Transverse colon (tissue), 4 donors: ENCODE measurements at regions not wholly inside any gene's neighbourhood (a gene's known extent, or its start where the extent isn't known, plus 50 kb on each side); places are given as distances from the start of the nearest gene placed in this dataset.

ENCODE experiments used
- DNase-seq: peaks from one replicate; pipeline ENCODE4 v3.0.0-alpha.2; 2019
- H3K27ac ChIP-seq, 4 donors: fragments of 200-600 bp; sonication (generic); 2 replicates each; pipeline ENCODE4 v1.5.1; 2016 to 2018; ENCODE audit warnings: inconsistent platforms in 4 of 4
- H3K27me3 ChIP-seq: fragments of 200-600 bp; sonication (generic); 2 replicates; pipeline ENCODE4 v1.5.1; 2017; ENCODE audit warnings: inconsistent platforms
- H3K36me3 ChIP-seq, 4 donors: fragments of 200-600 bp; sonication (generic); 2 replicates each; pipeline ENCODE4 v1.5.1; 2017 to 2019; ENCODE audit warnings: inconsistent platforms in 4 of 4
- H3K4me1 ChIP-seq, 4 donors: fragments of 200-600 bp; sonication (generic); 2 replicates each; pipeline ENCODE4 v1.5.1; 2017 to 2020; ENCODE audit warnings: inconsistent platforms in 4 of 4
- H3K4me3 ChIP-seq, 4 donors: fragments of 200-600 bp; sonication (generic); 1 replicate in 1 of 4; 2 replicates in 3 of 4; pipeline versions ENCODE4 v1.5.1 to v1.6.1; 2017 to 2019; ENCODE audit warnings: inconsistent platforms in 4 of 4
- H3K9me3 ChIP-seq, 2 donors: fragments of 200-600 bp; sonication (generic); 2 replicates each; pipeline ENCODE4 v1.5.1; 2017 to 2019; ENCODE audit warnings: inconsistent platforms in 2 of 2
- CTCF ChIP-seq, 5 experiments: fragments of 200-600 bp in 3 of 5; fragments of 450-650 bp in 2 of 5; sonication (generic) in 3 of 5; IDR thresholded peaks; 1 replicate in 2 of 5; 2 replicates in 3 of 5; pipeline ENCODE4 v1.5.1; 2016 to 2017; ENCODE audit warnings: antibody characterized with exemption in 5 of 5, inconsistent platforms in 3 of 5, mild to moderate bottlenecking in 2 of 5, moderate library complexity in 1 of 5
- EP300 ChIP-seq: sonication (generic); formaldehyde crosslinking; IDR thresholded peaks from one replicate; pipeline ENCODE4 v1.6.1; 2017; ENCODE audit warnings: antibody characterized with exemption, low read depth
- POLR2A ChIP-seq: fragments of 450-650 bp; IDR thresholded peaks from one replicate; pipeline ENCODE4 v1.6.1; 2016; ENCODE audit warnings: antibody characterized with exemption, mild to moderate bottlenecking, moderate library complexity
- POLR2AphosphoS5 ChIP-seq, 3 donors: sonication (generic); formaldehyde crosslinking; IDR thresholded peaks; one replicate each; pipeline ENCODE4 v1.6.1; 2016; ENCODE audit warnings: antibody characterized with exemption in 3 of 3
- WGBS, 2 donors: methylation state at CpG; one replicate each; pipeline ENCODE4 v1.1.5; 2018; ENCODE audit warnings: low coverage in 1 of 2; 5-methylcytosine and 5-hydroxymethylcytosine counted together
- in situ Hi-C, 4 donors: fragments of 200-750 bp; cut with MboI; loops; one replicate each; pipeline versions ENCODE4 v1.15.0 to v1.15.1; 2017; ENCODE audit warnings: low sequenced_read_pairs in 3 of 4, low pct_ligation_motif_present in 1 of 4, low pct_unique_long_range_greater_than_20kb in 1 of 4
- intact Hi-C: fragments of 100-400 bp; cut with DNase I; formaldehyde crosslinking; loops from one replicate; pipeline ENCODE4 v1.15.1; 2023; ENCODE audit warnings: low total_unique reads

DNA sequence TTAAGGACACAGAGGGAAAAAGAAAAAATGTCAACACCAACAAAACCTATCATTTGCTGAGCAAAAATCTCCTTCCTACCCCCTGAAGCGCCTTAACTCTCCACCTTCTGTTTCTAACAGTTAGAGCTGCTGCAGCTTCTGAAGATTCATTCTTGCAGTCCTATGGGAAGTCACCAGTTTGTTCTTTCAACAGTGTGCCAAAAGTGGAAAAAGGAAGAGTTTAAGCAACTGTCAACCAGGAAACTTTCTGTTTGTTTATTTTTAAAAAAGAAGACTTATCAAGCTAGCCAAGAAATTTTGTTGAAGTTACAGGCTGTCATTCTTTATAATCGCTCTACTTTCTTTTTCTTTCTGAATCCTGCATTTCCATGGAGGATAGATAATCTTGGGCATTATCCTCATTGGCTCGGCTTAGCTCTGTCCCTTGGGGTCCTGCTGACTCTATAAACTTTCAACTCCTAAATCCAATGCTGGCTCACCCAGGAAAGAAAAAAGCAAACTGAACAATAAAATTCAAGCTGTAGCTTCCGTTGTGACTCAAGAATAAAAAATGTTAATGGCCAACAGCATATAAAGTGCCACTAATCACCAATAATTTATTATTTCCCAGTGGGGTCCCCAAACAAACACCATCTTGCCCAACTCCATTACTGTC lies 172.8 kb upstream of the CITED2 start:
- Histone ChIP-seq H3K27ac (peak overlapping the region; percentile 22 to 66 (median 35)), H3K4me1 (peaks cover 9 to 29% (median 19%) of the 10 kb centered on the region in 4 donors), H3K9me3 (no peaks in the 10 kb centered on the region), H3K4me3 (no peak overlapping the region), H3K36me3 (no peaks in the 10 kb centered on the region), H3K27me3 (no peaks in the 10 kb centered on the region)
- WGBS, 2 donors: 78 to 81% methylated on average over 4 of the region's 4 CpGs
- intact Hi-C loops (no loop called here), in situ Hi-C loops (no loop called here)
- TF ChIP-seq POLR2AphosphoS5 (IDR thresholded peaks at IDR 0.05): no peak
- no peak for DNase-seq

DNA sequence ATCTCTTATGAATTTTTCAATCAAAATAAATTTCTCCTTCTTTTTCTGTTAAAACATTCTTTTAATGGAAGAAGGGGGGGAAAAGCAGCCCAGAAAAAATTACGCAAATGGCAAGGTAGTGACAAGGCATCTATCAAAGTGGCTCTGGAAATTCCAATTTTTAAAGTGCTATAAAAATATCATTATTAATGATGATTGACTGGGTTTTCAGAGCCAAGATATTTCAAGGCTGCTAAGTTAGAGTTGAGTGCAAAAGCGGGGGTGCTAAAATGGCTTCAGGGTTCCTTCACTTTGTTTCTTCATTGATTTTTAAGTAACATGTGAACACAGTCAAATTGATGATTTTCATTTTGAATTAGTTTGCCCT lies 171.6 kb upstream of the CITED2 start:
- no peaks in the 10 kb centered on the region for H3K27me3 ChIP-seq
- no peak overlapping the region for H3K4me3 ChIP-seq
- WGBS, 2 donors: 88% methylated on average over 2 of the region's 2 CpGs
- peak overlapping the region; percentile 18 to 66 (median 35) for H3K27ac ChIP-seq
- no peaks in the 10 kb centered on the region for H3K9me3 ChIP-seq
- intact Hi-C loops (no loop called here), in situ Hi-C loops (no loop called here)
- peaks cover 9 to 29% (median 19%) of the 10 kb centered on the region in 4 donors for H3K4me1 ChIP-seq
- no peak for DNase-seq
- no peak for TF ChIP-seq EP300
- TF ChIP-seq POLR2A: no peak
- no peak for TF ChIP-seq POLR2AphosphoS5 (IDR thresholded peaks at IDR 0.05)
- H3K36me3 ChIP-seq: no peaks in the 10 kb centered on the region

- TF ChIP-seq EP300 (no peak), POLR2AphosphoS5 (IDR thresholded peaks at IDR 0.05) (no peak), POLR2A (no peak), CTCF (IDR thresholded peaks at IDR 0.05) (no peak)
- H3K9me3 ChIP-seq: no peaks in the 10 kb centered on the region
- peak overlapping the region; percentile 18 to 66 (median 35) for H3K27ac ChIP-seq
- WGBS, 2 donors: 39 to 50% methylated on average over 3 to 6 of the region's 6 CpGs
- intact Hi-C loops (no loop called here), in situ Hi-C loops (no loop called here)
- no peak for DNase-seq
- H3K36me3 ChIP-seq: no peaks in the 10 kb centered on the region
- H3K4me3 ChIP-seq: no peak overlapping the region
- no peaks in the 10 kb centered on the region for H3K27me3 ChIP-seq
- peaks cover 9 to 30% (median 20%) of the 10 kb centered on the region in 4 donors for H3K4me1 ChIP-seq
Measured at GRCh38 chr6:139545206-139546105, 171.0 kb upstream of the CITED2 start.

GRCh38 chr6:139544701-139545057 lies 170.2 kb upstream of the CITED2 start:
- Histone ChIP-seq H3K4me3 (no peak overlapping the region), H3K27ac (peak overlapping the region; percentile 18 to 66 (median 35)), H3K4me1 (peaks cover 11 to 37% (median 21%) of the 10 kb centered on the region in 4 donors), H3K36me3 (no peaks in the 10 kb centered on the region), H3K27me3 (no peaks in the 10 kb centered on the region), H3K9me3 (no peaks in the 10 kb centered on the region)
- in situ Hi-C loops (no loop called here), intact Hi-C loops (no loop called here)
- DNase-seq: no peak
- 78 to 85% methylated on average over 2 of the region's 2 CpGs for WGBS, 2 donors
- TF ChIP-seq POLR2A: no peak
- TF ChIP-seq POLR2AphosphoS5 (IDR thresholded peaks at IDR 0.05): no peak
- no peak for TF ChIP-seq CTCF (IDR thresholded peaks at IDR 0.05)
- no peak for TF ChIP-seq EP300

DNA sequence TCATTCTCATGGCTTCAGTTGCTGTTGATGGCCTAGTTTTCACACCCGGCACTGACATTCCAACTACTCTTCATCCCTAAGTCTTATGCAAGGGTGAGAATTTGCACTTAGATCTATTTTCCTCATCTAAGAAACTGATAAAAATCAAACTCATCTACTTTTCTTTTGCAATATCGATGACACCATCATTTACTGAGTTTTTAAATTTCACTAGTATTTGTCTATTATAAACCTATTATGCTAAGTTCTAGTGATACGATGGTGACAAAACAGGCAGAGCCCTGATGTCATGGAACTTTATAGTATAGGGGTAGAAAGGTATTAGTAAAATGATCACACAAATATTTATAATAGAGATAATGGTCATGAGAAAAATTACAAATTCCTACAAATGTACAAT lies 167.9 kb upstream of the CITED2 start:
- peaks cover 11 to 50% (median 25%) of the 10 kb centered on the region in 4 donors for H3K4me1 ChIP-seq
- intact Hi-C loops: no loop called here
- H3K36me3 ChIP-seq: no peaks in the 10 kb centered on the region
- no peak overlapping the region for H3K4me3 ChIP-seq
- WGBS, 2 donors: 94 to 97% methylated on average over 3 of the region's 3 CpGs
- no peaks in the 10 kb centered on the region for H3K27me3 ChIP-seq
- TF ChIP-seq POLR2AphosphoS5 (IDR thresholded peaks at IDR 0.05): no peak
- no peak for TF ChIP-seq POLR2A
- no peak for TF ChIP-seq CTCF (IDR thresholded peaks at IDR 0.05)
- TF ChIP-seq EP300: no peak
- no peak overlapping the region for H3K27ac ChIP-seq
- no peaks in the 10 kb centered on the region for H3K9me3 ChIP-seq
- no peak for DNase-seq
- in situ Hi-C loops: no loop called here
